Islet precursor cell (in vitro differentiated cells): ENCODE measurements at regions not wholly inside any gene's neighbourhood (a gene's known extent, or its start where the extent isn't known, plus 50 kb on each side); places are given as distances from the start of the nearest gene placed in this dataset.

Source experiments
- DNase-seq: peaks from one replicate; pipeline ENCODE4 v3.0.0-alpha.2; 2018

- no peak for DNase-seq
Measured at GRCh38 chr10:3537518-3537917, 247.5 kb downstream of the KLF6 start.

- no peak for DNase-seq
Measured at GRCh38 chr10:3535001-3535400, 250.0 kb downstream of the KLF6 start.

- DNase-seq: peak; percentile 57
Measured at GRCh38 chr10:3534433-3534832, 250.6 kb downstream of the KLF6 start.

GRCh38 chr10:3533296-3533695 lies 251.7 kb downstream of the KLF6 start:
- no peak for DNase-seq

GRCh38 chr10:3532644-3533043 lies 252.4 kb downstream of the KLF6 start:
- peak; percentile 60 for DNase-seq

GRCh38 chr10:3531670-3532069 lies 253.3 kb downstream of the KLF6 start:
- DNase-seq: no peak

GRCh38 chr10:3530783-3531645 lies 254.0 kb downstream of the KLF6 start:
- DNase-seq: no peak

- no peak for DNase-seq
Measured at GRCh38 chr10:3530346-3530745, 254.7 kb downstream of the KLF6 start.

GRCh38 chr10:3529691-3530090 lies 255.3 kb downstream of the KLF6 start:
- no peak for DNase-seq

- no peak for DNase-seq
Measured at GRCh38 chr10:3528823-3529403, 256.1 kb downstream of the KLF6 start.

- DNase-seq: no peak
Measured at GRCh38 chr10:3528271-3528670, 256.7 kb downstream of the KLF6 start.

- DNase-seq: no peak
Measured at GRCh38 chr10:3527869-3528268, 257.1 kb downstream of the KLF6 start.

GRCh38 chr10:3526727-3527501 lies 258.1 kb downstream of the KLF6 start:
- no peak for DNase-seq

- peak; percentile 94 for DNase-seq
Measured at GRCh38 chr10:3525832-3526449, 259.1 kb downstream of the KLF6 start.

GRCh38 chr10:3524086-3524960 lies 260.7 kb downstream of the KLF6 start:
- DNase-seq: no peak

GRCh38 chr10:3523309-3524050 lies 261.5 kb downstream of the KLF6 start:
- no peak for DNase-seq

GRCh38 chr10:3516923-3517255 lies 268.1 kb downstream of the KLF6 start:
- DNase-seq: no peak

GRCh38 chr10:3516234-3516922 lies 268.6 kb downstream of the KLF6 start:
- DNase-seq: peak; percentile 91

GRCh38 chr10:3514691-3515090 lies 270.3 kb downstream of the KLF6 start:
- no peak for DNase-seq

- no peak for DNase-seq
Measured at GRCh38 chr10:3512263-3512662, 272.7 kb downstream of the KLF6 start.

- DNase-seq: no peak
Measured at GRCh38 chr10:3511483-3511882, 273.5 kb downstream of the KLF6 start.
